Smooth muscle cell (in vitro differentiated cells): ENCODE measurements at regions not wholly inside any gene's neighbourhood (a gene's known extent, or its start where the extent isn't known, plus 50 kb on each side); places are given as distances from the start of the nearest gene placed in this dataset.

Experiments
- DNase-seq: peaks from one replicate; lab custom pipeline; 2025; ENCODE audit not compliant: unreplicated experiment; lab: John Stamatoyannopoulos, UW
- H2AFZ ChIP-seq: fragments of 200-600 bp; sonication (generic); 2 replicates; pipeline ENCODE4 v1.6.0; 2016; ENCODE audit warnings: antibody characterized with exemption, low read depth, mild to moderate bottlenecking
- H3F3A ChIP-seq: fragments of 200-600 bp; sonication (generic); 2 replicates; pipeline ENCODE4 v1.6.0; 2017; ENCODE audit warnings: antibody characterized with exemption, low read depth
- H3K27ac ChIP-seq: fragments of 200-600 bp; sonication (generic); 2 replicates; pipeline ENCODE4 v1.5.1; 2016; ENCODE audit warnings: low read depth, mild to moderate bottlenecking
- H3K27me3 ChIP-seq: fragments of 200-600 bp; sonication (generic); 2 replicates; pipeline ENCODE4 v1.6.1; 2016; ENCODE audit warnings: low read depth, mild to moderate bottlenecking
- H3K36me3 ChIP-seq: fragments of 200-600 bp; sonication (generic); 2 replicates; pipeline ENCODE4 v1.5.1; 2016; ENCODE audit warnings: low read depth
- H3K4me1 ChIP-seq: fragments of 200-600 bp; sonication (generic); 2 replicates; pipeline ENCODE4 v1.5.1; 2016; ENCODE audit warnings: low read depth
- H3K4me2 ChIP-seq: fragments of 200-600 bp; sonication (generic); 2 replicates; pipeline ENCODE4 v1.6.0; 2016; ENCODE audit warnings: mild to moderate bottlenecking
- H3K4me3 ChIP-seq: fragments of 200-600 bp; sonication (generic); 2 replicates; pipeline ENCODE4 v1.5.1; 2016; ENCODE audit warnings: mild to moderate bottlenecking
- H3K79me2 ChIP-seq: fragments of 200-600 bp; sonication (generic); 2 replicates; pipeline ENCODE4 v1.6.0; 2016; ENCODE audit warnings: low read depth, mild to moderate bottlenecking
- H3K9ac ChIP-seq: fragments of 200-600 bp; sonication (generic); 2 replicates; pipeline ENCODE4 v1.6.0; 2016; ENCODE audit warnings: low read depth
- H3K9me3 ChIP-seq: fragments of 200-600 bp; sonication (generic); replicated peaks from 2 replicates; pipeline ENCODE4 v1.5.1; 2016; ENCODE audit warnings: low read depth
- H4K20me1 ChIP-seq: fragments of 200-600 bp; sonication (generic); 2 replicates; pipeline ENCODE4 v1.6.0; 2016; ENCODE audit warnings: low read depth
- CTCF ChIP-seq: fragments of 200-600 bp; sonication (generic); IDR thresholded peaks from 2 replicates; pipeline ENCODE4 v1.5.1; 2017; ENCODE audit warnings: borderline replicate concordance, mild to moderate bottlenecking, antibody characterized with exemption; ENCODE audit not compliant: insufficient read depth, poor library complexity, severe bottlenecking
- WGBS: methylation state at CpG from one replicate; pipeline ENCODE4 v1.1.7; 2016; ENCODE audit warnings: low lambda C conversion rate; 5-methylcytosine and 5-hydroxymethylcytosine counted together

GRCh38 chr3:150077581-150078247 is 107.0 kb upstream of the PFN2 start:
- Histone ChIP-seq H2AFZ (no peak overlapping the region), H3K27me3 (no peaks in the 10 kb centered on the region), H3K4me1 (peaks cover 13% of the 10 kb centered on the region), H3K4me2 (no peak overlapping the region), H3K9ac (no peak overlapping the region), H3K79me2 (no peaks in the 10 kb centered on the region), H3K9me3 (no peaks in the 10 kb centered on the region), H4K20me1 (no peaks in the 10 kb centered on the region), H3F3A (peaks cover 57% of the 10 kb centered on the region), H3K27ac (peak overlapping the region; percentile 98), H3K36me3 (no peaks in the 10 kb centered on the region), H3K4me3 (no peak overlapping the region)
- 45% methylated on average over 4 of the region's 4 CpGs for WGBS
- no peak for TF ChIP-seq CTCF
- DNase-seq: no peak

- Histone ChIP-seq H3K9ac (no peak overlapping the region), H2AFZ (no peak overlapping the region), H4K20me1 (no peaks in the 10 kb centered on the region), H3K79me2 (no peaks in the 10 kb centered on the region), H3K4me3 (no peak overlapping the region), H3K36me3 (no peaks in the 10 kb centered on the region), H3K9me3 (no peaks in the 10 kb centered on the region), H3K4me2 (no peak overlapping the region), H3K27me3 (no peaks in the 10 kb centered on the region), H3F3A (peaks cover 53% of the 10 kb centered on the region), H3K4me1 (peaks cover 13% of the 10 kb centered on the region), H3K27ac (no peak overlapping the region)
- DNase-seq: no peak
- TF ChIP-seq CTCF: no peak
- 83% methylated on average over 3 of the region's 3 CpGs for WGBS
Observed at GRCh38 chr3:150077107-150077506, 106.4 kb upstream of the PFN2 start.

DNA sequence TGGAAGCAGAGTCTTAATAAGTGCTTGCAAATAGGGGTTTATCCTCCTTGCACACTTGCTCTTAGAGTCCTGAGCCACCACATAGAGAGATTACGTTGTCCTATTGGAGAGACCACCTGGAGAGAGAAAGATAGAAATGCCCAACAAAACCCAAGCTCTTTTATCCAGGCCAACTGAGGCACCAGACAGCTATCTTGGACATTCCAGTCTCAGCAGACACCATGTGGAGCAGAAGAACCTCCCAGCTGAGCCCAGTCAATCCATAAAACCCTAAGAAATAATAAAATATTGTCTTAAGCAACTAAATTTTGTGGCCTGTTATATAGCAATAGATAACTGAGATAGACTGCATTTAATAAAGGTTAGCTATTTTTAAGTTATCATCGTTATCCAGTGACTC is 105.7 kb upstream of the PFN2 start:
- WGBS: 98% methylated on average over 2 of the region's 2 CpGs
- no peak overlapping the region for H3K9ac ChIP-seq
- H3K9me3 ChIP-seq: no peaks in the 10 kb centered on the region
- H3F3A ChIP-seq: peaks cover 51% of the 10 kb centered on the region
- no peaks in the 10 kb centered on the region for H3K27me3 ChIP-seq
- H4K20me1 ChIP-seq: no peaks in the 10 kb centered on the region
- H3K36me3 ChIP-seq: no peaks in the 10 kb centered on the region
- DNase-seq: no peak
- TF ChIP-seq CTCF: no peak
- H3K79me2 ChIP-seq: no peaks in the 10 kb centered on the region
- H3K4me3 ChIP-seq: no peak overlapping the region
- no peak overlapping the region for H3K4me2 ChIP-seq
- H3K27ac ChIP-seq: no peak overlapping the region
- peaks cover 13% of the 10 kb centered on the region for H3K4me1 ChIP-seq
- H2AFZ ChIP-seq: no peak overlapping the region

GRCh38 chr3:150075417-150075865 is 104.7 kb upstream of the PFN2 start:
- no peak overlapping the region for H3K4me3 ChIP-seq
- no peak for TF ChIP-seq CTCF
- DNase-seq: no peak
- WGBS: 92% methylated on average over 11 of the region's 11 CpGs
- H3K27me3 ChIP-seq: no peaks in the 10 kb centered on the region
- H3K4me2 ChIP-seq: peak overlapping the region; percentile 74
- H3K27ac ChIP-seq: peak overlapping the region; percentile 60
- H3K79me2 ChIP-seq: no peaks in the 10 kb centered on the region
- H2AFZ ChIP-seq: no peak overlapping the region
- H3K36me3 ChIP-seq: no peaks in the 10 kb centered on the region
- no peaks in the 10 kb centered on the region for H4K20me1 ChIP-seq
- H3K4me1 ChIP-seq: peaks cover 13% of the 10 kb centered on the region
- no peaks in the 10 kb centered on the region for H3K9me3 ChIP-seq
- no peak overlapping the region for H3K9ac ChIP-seq
- peaks cover 41% of the 10 kb centered on the region for H3F3A ChIP-seq
